HG02642 (cell line): ENCODE measurements at regions not wholly inside any gene's neighbourhood (a gene's known extent, or its start where the extent isn't known, plus 50 kb on each side); places are given as distances from the start of the nearest gene placed in this dataset.

Experiments
- ATAC-seq: cut with Tn5 transposase; IDR thresholded peaks from one replicate; pipeline ENCODE4 v1.9.1; 2021; ENCODE audit warnings: mild to moderate bottlenecking; ENCODE audit not compliant: unreplicated experiment, poor library complexity

DNA sequence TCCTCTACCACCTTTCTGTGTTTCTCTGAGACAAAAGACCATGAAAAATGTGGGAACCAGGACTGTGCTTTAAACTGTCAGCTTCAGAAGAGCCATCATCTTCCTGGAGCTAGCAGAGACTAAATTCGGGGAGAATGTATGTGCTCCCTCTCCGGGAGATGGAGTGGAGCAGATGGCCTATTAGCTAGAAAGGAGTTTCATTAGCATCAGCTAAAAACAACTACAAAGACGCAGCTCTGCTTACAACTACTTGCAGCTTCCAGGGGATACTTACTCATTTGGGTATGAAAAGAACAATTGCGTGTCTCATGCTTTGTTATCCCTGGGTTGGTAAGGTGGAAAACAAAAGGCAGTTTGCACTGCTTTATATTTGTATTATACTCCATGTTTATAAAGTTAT is 159.6 kb downstream of the MFSD1 start:
- ATAC-seq = no peak

DNA sequence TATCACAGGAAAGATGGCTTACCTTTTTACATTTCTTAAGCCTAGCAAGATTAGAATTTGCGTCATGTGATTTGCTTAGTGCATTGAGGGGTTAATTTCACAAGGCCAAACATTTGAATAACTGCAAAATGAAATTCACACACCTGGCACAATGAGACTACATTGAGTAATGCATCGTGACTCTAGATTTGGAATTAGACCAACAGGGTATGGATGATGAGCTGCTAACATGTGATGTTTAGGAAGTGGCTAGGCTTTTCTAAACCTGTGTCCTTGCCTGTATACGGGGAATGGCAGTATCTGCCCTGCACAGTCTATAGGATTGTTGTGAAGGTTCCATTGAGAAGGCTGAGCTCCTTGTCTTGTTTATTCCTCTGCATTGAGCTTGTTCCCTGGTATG is 160.1 kb downstream of the MFSD1 start:
- ATAC-seq = no peak

DNA sequence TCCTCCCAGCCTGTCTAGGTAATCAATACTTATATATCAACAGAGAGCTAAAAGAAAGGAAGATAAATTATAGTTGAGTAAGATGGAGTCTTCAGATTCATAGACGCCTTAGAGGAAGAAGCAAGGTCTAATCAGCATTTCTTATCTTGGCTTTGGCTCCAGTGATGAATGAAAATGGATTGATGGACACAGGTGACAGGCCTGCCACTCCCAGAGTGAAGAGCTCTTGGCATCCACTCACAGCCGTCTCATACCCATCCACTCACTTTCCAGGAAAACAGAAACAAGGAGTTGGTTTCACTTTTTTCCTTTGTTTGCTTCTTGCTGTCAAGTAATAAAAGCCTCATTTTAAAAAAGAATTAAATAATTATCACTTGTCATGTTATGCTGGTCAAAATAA is 168.2 kb downstream of the MFSD1 start:
- no peak for ATAC-seq

DNA sequence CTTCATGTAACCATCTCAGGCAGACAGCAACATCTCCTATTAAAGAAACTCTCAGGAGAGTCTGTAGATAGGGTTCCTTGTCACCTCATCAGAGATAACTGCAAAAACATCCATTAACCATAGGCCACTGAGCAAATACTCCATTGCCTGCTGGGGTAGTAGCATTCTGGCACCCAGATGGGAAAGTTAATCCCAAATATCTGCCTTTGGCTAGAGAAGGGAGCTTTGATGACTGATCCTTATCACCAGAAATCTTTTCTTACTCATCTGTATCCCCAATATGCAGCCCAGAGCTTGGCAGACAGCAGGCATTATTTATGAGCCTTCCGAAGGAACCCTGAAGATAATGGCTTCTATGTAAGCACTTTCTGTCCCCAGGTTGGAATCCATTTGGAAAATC is 173.1 kb downstream of the MFSD1 start:
- no peak for ATAC-seq

DNA sequence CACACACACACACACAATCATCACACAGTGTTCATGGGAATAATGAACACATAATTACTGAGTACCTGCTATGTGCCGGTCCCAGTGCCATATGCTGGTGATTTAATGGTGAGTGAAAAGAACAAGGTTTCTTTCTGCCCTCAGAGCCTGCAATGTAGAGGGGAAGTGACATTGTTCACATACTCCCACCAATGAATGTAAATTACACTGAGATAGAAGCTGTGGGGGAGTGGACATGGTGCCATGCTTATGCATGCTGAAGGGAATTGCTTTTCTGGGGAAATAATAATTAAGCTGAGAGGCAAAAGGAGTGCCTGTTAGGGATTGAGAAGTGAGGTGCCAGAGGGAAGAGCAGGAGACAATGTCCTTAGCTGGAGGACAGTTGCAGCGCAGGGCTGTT is 175.1 kb downstream of the MFSD1 start:
- ATAC-seq = no peak

DNA sequence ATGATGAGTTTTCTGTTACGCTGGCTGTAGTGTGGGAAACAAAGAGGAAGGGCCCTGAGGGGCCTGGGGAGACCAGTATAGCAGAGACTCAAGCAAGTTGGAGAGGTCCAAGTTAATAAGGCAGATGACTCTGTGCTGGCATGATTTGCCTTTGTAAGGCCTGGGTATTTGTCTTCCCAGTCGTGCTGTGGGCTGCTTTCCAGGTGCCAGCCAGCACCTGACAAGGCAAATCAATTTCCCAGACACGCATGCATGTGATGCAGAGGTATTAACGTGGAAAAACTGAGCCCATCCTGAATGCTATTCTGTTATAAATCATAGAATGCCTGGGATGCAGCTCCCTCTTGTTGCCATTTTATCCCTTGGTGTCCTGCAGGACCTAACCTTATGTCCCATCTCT is 175.6 kb downstream of the MFSD1 start:
- no peak for ATAC-seq

DNA sequence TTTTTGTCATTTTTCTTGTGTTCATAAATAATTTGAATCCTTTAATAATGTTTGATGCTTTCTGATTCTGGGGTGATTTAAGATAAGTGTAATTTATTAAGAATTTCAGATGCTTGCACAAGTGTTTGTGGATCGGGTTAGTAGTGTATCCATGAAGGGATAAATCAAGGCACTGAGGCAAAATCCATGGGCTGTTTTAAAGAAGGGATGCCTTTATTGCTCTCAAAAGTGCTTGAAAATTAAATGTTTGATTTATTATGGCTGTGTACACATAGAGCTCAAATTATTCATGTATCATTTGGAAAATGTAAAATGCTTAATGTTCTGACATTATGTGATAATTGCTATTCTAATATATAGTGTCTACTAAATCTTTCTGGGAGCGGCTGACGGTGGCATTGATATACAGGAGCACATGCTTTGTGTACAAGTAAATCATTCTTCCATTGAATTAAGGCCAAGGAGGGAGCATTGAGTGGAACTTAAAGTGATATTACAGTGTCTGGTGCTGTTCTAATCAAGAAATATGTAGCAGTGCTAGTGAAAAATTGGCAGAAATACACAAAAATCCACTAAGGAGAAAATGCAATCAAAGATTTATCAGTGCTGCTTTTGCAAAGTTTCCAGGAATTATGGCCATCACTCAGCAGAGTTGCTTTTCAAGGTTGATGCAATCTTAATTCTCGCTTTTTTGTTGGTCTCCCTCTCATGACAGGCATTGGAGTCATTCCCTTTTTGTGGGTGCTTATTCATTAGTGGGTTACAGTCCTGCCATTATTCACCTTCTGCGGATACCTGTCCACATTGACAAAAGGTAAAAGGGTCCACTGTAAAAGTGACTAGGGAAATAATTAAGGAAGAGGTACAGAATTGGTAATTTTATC is 181.6 kb downstream of the MFSD1 start:
- ATAC-seq = no peak

DNA sequence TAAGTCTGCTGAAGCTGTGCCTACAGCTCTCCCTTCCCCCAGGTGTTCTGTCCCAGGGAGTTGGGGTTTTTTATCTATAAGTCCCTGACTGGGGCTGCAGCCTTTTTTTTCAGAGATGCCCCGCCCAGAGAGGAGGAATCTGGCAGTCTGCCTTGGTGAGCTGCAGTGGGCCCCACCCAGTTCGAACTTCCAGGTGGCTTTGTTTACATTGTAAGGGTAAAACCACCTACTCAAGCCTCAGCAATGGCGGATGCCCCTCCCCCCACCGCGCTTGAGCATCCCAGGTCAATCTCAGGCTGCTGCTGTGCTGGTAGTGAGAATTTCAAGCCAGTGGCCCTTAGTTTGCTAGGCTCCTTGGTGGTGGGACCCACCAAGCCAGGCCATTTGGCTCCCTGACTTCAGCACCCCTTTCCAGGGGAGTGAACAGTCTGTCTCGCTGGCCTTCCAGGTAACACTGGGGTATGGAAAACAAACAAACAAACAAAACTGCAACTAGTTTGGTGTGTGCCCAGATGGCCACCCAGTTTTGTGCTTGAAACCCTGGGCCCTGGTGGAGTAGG is 189.4 kb downstream of the MFSD1 start:
- no peak for ATAC-seq

DNA sequence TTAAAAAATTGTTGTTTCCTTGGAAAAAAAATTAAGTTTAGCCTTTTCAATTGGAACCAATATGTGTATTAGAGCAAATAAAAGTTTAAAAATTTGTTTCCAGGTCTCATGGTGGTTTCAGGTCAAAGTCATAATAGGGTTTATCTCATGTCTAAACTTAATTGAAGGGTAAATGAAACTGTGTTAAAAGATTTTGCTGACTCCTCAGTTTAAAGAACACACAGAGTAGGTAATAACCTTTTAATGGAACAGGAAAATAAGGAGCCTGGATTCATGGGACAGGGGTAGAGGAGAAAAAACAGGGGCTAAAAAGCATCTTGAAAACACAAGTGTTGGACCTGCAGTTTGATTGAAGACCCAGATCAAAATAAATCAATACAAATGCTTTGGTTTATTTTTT is 190.6 kb downstream of the MFSD1 start:
- ATAC-seq = no peak

DNA sequence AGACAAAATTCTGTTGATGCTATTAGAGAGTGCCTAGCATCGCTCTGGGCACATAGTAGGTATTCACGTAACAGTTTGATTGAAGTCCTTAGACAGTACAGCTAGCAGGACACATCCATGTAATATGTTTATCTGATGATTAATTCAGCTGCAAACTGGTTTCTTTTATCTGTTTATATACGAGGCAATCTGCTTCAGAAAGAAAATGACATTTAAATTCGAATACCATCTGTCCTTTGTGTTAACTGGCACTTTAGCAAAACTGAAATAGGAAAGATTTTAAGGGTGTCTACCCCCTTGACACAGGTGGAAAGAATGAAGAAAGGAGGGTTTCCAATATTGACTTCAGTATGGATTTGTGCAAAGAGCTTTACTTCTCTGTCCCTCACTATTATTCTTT is 192.5 kb downstream of the MFSD1 start:
- no peak for ATAC-seq

DNA sequence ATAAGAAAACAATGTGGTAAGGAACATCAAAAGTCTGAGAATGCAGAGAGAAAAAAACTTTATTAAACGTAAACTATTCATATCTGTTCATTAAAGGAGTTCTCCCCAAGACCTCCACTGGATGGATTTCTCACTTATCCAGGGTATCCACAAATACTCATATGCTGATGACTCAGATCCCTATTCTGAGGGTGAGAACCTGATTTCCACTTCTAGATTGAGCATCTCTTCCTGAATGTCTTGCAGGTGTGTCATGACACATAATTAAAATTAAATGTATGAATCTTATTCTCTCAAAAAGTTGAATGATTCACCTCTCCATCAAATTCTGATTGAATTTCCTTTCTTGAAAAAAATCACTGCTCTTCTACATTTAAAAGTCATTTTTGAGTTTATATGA is 199.9 kb downstream of the MFSD1 start:
- ATAC-seq = no peak

DNA sequence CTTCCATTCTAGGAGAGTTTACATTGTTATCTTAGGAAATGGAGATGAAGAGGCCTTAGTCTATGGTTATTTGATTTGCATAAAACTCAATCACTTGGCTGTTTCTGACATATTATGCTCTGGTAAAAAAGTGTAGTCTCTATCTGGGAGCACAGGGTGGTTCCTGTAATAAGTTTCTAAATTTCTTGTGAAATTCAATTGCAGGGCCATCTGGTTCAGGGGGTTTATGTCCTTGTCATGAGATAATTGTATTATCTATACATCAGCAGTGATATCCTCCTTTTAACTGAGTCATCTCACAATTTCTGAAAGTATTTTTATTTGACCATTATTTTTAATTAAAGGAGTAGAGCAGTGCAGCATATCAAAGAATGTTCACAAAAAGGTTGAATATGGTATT is 203.3 kb downstream of the MFSD1 start:
- ATAC-seq = no peak

DNA sequence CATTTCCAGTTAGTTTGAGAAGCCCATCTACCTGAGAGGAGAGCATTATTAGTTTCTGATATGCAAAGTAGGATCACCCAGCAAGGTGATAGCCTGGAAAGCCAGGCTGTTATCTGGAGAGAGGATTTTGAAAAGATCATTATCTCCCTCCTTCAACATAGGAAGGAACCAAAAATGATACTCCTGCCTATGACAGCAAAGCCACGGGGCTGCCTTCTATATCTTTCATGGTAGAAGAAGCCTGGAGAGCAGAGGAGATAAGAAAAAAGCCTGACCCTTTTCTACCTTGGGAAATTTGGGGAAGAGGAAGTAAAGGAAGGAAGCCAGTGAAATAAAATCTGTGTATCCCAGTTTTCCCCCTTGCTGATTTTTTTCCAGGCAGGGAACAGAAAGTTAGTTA is 205.5 kb downstream of the MFSD1 start:
- ATAC-seq = no peak

DNA sequence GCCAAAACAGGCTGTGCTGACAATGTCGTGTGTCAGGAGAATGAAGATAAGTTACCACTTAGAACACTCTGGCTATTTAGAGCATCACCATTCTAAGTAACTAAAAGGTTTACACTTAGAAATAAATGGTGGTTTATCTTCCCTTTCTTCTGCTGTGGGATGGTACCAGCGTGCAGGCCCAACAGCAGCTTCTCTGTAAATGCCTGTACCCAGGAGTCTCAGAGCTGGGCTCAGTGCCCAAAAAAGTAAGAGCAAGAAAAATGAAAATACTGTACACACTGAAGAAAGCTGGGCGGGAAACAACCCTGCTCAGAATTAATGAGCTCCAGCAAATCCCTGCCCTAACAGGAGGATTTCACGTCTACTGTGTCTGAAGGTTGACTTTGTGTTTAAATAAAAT is 206.5 kb downstream of the MFSD1 start:
- ATAC-seq = no peak

DNA sequence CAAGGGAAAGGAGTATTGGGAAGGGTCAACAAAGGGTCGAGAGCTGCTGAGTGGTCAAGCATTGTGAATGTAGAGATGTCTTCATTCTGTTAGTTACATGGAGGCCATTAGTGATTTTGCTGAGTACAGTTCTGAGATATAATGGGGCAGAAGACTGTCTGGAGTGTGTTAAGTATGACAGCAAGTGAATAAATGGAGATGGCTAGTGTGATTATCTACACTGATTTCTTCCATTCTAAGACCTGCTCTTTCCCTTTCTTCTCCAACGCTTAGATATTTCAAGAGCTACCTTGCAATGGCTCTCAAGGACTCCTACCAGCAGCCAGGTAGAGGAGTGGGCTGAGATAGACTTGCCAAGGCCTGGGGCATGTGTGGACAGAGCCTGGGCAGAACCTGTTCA is 216.5 kb downstream of the MFSD1 start:
- ATAC-seq = no peak

DNA sequence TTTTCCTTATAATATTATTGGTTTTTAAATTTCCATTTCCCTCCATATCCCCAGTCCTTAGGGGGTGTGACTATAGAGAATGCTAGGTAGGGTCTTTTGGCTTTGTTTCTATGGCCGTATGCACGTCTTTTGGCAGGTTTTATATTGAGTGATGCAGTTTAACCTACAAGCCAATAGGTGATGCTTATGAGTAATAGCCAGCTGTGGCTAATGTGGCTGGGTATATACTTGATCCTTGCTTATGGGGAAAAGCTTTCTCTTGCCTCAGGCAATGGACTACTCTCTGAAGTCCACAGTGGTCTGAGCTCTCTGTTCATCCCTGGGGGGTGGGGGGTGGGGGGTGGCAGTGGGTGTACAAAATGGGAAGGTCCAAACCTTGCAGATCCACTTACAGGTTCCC is 223.9 kb downstream of the MFSD1 start:
- ATAC-seq = no peak

DNA sequence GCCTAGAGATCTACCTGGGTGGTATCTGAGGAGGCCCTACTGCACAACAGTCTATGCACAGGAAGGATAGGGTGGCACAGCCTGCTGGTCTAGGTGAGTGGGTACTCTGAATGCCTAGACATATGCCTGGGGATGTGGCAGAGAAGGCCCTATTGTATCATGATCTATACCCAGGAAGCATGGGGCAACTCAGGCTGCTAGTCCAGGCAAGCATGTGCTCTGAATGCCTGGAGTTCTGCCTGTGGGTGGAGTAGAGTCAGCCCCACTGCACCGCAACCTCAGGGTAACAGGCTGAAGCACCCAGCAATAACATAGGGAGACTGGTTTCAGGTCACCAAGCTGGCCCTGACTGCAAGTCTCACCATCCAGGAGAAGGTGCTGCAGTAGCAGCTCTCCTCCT is 224.7 kb downstream of the MFSD1 start:
- no peak for ATAC-seq

DNA sequence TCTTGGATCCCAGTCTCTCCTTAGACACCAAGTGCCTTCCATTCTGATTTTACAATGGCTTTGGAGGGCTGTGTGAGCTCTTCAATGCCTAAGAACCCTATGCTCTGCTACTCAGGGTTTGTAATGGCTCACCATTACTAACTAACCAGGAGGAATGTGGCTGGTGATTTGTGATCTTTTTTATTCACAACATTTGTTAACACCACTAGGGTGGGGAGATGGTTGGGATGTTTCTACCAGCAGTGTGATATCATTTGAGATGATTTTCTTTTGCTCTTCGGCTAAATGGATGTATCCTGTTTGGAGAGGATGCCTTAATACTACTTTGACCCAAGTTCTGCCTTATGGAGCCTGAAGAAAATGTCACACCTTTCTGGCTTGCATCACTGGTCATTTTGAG is 226.9 kb downstream of the MFSD1 start:
- ATAC-seq = no peak

DNA sequence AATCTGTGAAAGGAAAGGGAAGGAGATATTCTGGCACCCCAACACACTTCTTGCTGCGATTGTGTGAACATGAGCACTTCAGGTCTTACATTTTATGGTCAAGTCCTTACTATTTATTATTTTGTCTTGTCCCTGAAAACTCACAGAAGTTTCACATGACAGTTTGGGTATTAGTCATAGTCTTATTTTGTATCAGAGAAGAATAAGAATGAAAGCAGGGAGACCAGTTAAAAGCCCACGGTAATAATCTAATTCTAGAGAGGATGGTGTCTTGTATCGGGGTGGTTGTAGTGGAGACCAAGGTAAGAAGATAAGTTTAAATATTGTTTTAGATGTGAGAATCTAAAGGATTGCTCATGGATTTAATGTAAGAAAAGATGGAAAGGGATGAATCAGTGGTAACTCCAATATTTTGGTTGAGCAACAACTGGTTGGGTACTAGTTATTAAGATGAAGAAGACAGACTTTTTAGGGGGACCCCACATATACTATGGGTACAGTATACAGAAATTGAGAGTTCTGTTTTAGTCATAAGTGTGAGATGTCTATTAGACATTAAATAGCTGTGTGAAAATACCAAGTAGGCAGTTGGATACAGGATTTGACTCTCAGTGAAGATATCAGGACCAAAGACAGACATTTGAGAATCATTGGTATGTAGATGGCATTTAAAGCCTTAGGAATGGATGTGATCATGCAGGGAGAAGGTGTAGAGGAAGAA is 227.6 kb downstream of the MFSD1 start:
- ATAC-seq = peak; percentile 76

DNA sequence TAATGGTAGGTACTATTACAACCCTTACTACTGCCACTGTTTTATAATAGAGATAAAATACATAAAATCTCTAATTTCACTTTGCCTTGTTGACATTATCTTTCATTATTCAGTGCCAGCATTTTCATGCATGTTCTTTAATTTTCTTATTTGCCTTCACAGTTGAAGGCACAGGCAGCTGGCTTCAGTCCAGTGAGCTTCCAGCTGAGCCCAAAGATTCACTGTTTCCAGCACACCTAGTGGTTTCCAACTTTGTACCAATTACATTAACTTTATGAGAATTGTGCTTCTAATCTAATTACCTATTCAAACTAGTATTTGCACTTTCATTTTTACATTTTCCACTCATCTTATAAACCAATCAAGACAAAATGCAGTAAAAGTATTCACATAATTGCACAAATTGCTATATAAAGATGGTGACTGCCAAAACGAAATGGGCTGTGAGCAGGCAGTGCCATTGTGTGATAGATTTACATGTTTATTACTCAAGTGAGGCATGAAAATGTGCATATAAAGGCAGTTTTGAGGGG is 228.3 kb downstream of the MFSD1 start:
- ATAC-seq = no peak
